Upper lobe of left lung (tissue), 4 donors: ENCODE measurements at regions not wholly inside any gene's neighbourhood (a gene's known extent, or its start where the extent isn't known, plus 50 kb on each side); places are given as distances from the start of the nearest gene placed in this dataset.

ENCODE experiments used
- CTCF ChIP-seq, 6 experiments: fragments of 450-650 bp in 4 of 6; fragments of 200-600 bp in 2 of 6; sonication (generic) in 2 of 6; IDR thresholded peaks; one replicate each; pipeline ENCODE4 v1.5.1; 2016 to 2019; ENCODE audit warnings: antibody characterized with exemption in 6 of 6
- EP300 ChIP-seq, 4 donors: sonication (generic); formaldehyde crosslinking; IDR thresholded peaks; one replicate each; pipeline ENCODE4 v1.5.1; 2017; ENCODE audit warnings: antibody characterized with exemption in 4 of 4, control low read depth in 2 of 4
- POLR2A ChIP-seq, 4 donors: fragments of 450-650 bp; IDR thresholded peaks; one replicate each; pipeline ENCODE4 v1.5.1; 2016 to 2017; ENCODE audit warnings: antibody characterized with exemption in 4 of 4, mild to moderate bottlenecking in 2 of 4
- POLR2AphosphoS5 ChIP-seq, 2 donors: sonication (generic); formaldehyde crosslinking; IDR thresholded peaks; one replicate each; pipeline ENCODE4 v1.5.1; 2017; ENCODE audit warnings: antibody characterized with exemption in 2 of 2

DNA sequence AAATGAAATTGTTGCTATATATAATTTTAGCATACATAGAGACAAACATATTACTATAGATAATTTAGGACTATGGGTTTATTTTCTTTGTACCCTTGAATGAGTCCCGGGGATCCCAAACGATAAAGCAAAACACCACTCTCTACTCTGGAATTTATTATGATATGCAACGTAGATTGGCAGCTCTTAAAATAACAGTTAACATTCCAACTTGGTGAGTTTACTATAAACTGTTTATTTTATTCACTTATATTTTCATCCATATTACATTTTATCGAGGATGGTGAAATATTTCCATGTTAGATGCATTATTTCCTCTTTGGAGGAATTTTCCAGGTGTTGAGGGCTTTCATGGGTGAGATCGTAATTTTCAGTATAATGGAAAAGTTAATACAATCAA lies 138.7 kb upstream of the DGKB start:
- TF ChIP-seq CTCF (IDR thresholded peaks at IDR 0.05) (no peak), EP300 (IDR thresholded peaks at IDR 0.05) (no peak), POLR2AphosphoS5 (IDR thresholded peaks at IDR 0.05) (no peak), POLR2A (IDR thresholded peaks at IDR 0.05) (no peak)
